UCSD-AML1 (cell line): ENCODE measurements at regions not wholly inside any gene's neighbourhood (a gene's known extent, or its start where the extent isn't known, plus 50 kb on each side); places are given as distances from the start of the nearest gene placed in this dataset.
"Not testable (repeated sequence)": the region's sequence is repeated elsewhere in the genome, so short reads cannot be mapped to it uniquely, and the experiment has no call there.

ENCODE experiments used
- DNase-seq: peaks from one replicate; lab custom pipeline; 2025; ENCODE audit not compliant: unreplicated experiment; lab: John Stamatoyannopoulos, UW

GRCh38 chr20:48492015-48492714 lies 335.6 kb downstream of the PREX1 start:
- no peak for DNase-seq

DNA sequence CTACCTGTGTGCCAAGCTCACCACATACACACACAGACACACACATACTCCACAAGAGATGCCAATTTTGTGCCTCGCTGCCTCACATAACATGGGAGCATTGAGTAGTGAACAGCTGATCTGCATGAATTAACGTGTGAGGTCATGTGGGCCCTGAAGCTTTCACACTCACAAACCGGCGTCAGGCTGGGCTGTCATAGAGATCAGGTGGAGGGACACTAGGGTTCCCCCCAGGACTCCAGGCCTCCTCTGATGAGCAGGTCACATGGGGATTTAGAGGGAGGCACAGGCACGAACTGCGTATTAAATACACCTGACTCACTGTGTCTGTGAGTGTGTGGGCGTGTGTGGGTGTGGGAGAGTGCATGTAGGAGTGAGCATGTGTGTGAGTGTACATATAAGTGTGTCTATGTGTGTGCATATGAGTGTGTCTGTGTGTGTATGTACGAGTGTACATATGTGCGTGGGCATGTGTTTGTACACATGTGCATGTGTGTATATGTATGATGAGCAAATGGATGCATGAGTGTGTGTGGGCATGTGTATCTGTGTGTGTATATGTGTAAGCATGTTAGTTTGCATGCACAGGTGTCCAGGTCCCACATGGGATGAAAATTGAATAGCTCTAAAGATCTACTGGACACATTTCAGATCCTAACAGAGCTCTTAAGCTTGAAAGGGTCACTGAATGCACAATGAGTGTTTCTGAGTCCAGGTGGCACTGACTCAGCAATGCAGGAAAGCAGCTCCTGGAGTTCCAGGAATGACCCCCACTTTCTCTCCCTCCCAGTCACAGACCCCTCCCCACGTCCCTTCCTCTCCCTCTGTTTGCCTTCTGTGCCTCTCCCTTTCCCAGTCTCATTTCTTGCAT lies 336.6 kb downstream of the PREX1 start:
- no peak for DNase-seq

DNA sequence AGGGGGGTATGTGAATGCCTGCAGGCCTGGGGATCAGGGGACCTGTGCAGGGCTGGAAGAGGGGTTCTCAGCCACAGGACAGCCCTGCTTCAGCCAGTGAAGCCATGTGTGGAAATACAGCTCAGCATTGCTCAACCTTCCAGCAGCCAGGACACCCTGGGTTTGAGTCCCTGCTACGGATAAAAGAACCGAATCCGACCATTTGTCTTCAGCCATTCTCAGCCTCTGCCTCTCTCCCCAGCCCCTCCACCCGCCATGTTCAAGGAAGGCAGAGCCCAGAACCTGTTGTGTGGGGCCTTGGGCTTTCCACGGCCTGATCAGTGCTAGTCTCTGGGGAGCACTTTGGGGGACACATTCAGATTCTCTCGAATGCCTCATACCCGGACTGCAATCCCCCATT lies 337.5 kb downstream of the PREX1 start:
- DNase-seq: not testable (repeated sequence)

DNA sequence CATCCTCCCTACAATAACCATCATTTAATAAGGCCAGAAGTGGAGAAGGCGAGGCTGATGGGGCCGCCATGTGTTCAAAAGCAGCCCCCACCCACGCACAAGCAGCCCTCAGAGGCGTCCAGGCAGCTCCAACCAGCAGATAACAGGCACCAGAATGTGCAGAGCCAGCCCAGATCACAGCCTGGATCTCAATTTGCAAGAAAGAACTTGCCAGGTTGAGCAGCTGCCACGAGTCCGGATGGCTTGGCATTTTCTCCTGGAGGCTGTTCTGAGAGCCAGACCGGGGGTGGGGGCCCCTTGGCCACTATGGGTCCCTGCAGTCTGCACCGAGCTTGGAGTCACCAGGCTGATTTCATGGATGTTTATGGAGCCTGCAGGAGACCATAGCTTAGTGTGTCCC lies 338.1 kb downstream of the PREX1 start:
- DNase-seq: no peak

DNA sequence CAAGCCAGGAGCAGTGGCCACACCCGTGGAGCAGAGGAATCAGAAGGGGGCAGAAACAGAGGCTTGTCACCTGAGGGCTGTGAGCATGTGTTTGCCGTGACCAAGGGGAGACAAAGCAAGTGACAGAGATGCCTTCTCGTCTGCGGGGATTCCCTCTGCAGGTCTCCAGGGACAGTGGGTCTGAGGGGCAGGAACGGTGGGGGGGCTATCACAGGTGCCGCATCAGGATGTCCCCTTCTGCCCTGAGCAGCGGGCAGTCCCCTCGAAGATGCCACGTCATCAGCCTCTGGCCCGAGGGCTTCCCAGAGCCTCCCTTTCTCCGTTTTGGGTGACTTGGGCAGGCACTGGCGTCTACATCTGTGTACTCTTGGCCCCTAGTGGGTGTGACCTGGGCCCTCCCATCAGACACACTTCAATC lies 338.7 kb downstream of the PREX1 start:
- no peak for DNase-seq

GRCh38 chr20:48488334-48489034 lies 339.3 kb downstream of the PREX1 start:
- DNase-seq: not testable (repeated sequence)

DNA sequence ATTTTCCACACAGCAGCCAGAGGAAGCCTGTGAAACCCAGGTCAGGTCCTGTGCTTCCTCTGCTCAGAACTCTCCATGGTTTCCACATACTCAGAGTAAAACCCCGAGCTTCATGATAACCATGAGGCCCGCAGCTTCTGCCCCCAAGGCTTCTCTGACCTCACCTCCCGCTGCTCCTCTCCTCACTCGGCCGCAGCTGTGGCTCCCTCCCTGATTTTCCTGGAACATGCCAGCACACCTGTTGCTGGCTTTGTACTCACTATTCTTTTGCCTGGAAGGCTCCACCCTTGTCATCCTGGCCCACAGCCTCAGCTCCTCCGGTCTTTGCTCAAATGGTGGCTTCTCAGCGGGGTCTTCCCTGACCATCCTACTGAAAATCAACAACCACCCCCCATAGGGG lies 341.7 kb downstream of the PREX1 start:
- no peak for DNase-seq

DNA sequence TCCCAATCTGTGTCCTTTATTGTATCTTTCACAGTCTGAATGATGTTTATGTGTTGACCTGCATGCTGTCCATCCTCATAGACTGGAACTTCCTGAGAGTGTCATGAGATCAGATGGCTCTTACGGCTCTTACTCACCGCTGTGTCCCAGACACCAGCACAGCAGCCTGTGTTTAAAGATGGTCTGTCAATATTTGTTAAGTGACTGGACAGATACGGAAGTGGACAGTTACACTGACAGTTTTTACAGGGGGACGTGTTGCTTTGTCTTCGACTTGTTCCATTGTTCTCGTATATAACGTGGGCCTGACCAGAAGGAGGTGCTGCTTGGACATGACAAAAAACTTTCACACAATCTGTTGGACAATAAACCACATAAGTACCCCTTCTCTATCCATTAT lies 342.6 kb downstream of the PREX1 start:
- not testable (repeated sequence) for DNase-seq

GRCh38 chr20:48483334-48484066 lies 344.3 kb downstream of the PREX1 start:
- no peak for DNase-seq

DNA sequence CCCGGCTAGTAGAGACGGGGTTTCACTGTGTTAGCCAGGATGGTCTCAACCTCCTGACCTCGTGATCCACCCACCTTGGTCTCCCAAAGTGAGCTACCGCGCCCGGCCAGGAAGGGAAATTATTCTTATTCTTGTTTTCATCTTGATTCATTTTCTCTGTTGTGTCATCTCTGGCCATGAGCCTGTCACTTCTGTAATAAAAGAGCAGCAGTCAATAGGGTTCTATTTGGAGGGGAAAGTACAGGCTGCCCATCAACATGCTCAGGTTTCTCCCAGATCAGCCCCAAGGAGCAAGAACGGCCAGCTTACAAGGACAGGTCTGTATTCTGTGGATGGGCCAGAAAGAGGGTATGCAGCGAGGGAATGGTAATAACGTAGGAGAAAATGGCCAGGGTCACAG lies 345.0 kb downstream of the PREX1 start:
- DNase-seq: no peak

GRCh38 chr20:48480216-48480772 lies 347.5 kb downstream of the PREX1 start:
- DNase-seq: no peak

DNA sequence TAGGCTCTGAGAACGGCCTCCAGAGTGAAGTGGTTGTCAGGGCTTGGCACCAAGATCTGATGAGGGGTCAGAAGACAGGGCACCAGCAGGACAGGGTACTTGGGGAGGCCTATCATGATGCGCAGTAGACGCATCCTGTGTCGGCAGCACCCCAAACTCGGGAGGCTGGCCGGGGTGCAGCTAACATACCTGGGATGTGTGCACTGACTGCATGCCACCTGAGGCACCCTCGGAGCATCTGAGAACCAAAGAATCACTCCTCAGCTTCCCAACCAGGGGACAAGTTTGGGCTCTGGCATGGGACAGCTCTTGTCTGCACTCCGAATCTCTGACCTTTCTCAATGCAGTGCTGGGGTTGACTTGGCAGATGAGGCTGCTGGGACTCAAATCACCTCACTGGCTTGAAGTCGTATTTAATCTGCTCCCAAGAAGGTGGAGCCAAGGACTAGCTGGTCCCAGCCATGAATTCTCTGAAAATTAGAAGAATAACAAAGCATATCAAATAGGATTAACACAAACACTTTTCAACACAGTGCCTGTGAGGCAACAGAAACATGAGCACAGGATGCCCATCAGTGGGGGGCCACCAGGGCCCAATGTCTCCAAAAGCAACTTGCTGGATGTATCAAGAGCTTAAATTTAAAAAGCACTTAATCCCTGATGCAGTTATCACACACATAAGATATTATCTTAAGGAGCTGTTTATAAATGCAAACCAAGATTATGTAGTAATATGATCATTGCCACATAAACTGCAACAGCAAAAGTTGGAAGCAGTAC lies 348.8 kb downstream of the PREX1 start:
- DNase-seq: no peak

DNA sequence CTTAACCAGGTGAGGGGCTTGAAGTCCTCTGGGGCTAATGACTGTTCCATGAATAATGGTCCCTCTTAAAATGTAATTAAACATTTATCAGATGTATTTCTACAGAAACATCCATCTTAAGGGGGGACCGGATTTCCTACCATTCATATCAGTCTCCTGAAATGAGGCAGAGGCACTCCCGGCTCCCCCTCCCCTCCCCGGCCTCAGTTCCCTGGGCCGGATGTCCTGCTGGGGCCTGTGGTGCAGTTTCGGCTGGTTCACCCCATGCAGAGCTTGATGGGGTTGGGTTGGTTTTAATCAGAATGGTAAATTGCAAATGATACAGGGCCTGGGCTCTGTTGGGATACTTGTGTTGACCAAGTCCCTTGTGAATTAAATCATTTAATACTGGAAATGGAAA lies 349.4 kb downstream of the PREX1 start:
- no peak for DNase-seq

- no peak for DNase-seq
Observed at GRCh38 chr20:48476854-48477253, 350.9 kb downstream of the PREX1 start.

GRCh38 chr20:48474022-48474421 lies 353.8 kb downstream of the PREX1 start:
- DNase-seq: no peak

DNA sequence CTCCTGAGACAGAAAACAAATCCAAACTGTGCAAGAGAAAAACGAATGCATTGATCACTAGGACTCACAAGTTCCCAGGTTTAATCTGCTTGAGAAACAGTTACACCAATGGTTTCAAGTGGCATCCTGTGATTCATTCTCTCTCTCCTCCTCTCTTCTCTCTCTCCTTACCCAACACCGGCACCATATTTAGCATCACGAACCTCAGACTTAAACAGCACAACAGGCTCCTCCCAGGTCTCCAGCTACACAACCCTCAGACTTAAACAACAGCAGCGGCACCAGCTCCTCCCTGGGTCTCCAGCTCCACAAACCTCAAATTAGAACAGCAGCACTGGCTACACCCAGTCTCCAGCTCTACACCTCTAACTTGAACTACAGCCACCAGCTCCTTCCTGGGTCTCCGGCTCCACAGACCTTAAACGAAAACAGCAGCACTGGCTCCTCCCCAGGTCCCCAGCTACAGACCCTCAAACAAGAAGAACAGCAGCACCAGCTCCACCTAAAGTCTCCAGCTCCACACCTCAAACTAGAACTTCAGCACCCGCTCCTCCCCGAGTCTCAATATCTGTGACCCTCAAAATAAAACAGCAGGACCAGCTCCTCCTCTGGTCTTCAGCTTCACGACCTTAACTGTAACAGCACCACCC lies 355.9 kb downstream of the PREX1 start:
- no peak for DNase-seq

GRCh38 chr20:48471176-48471575 lies 356.6 kb downstream of the PREX1 start:
- DNase-seq: no peak

- no peak for DNase-seq
Observed at GRCh38 chr20:48470141-48470540, 357.7 kb downstream of the PREX1 start.

DNA sequence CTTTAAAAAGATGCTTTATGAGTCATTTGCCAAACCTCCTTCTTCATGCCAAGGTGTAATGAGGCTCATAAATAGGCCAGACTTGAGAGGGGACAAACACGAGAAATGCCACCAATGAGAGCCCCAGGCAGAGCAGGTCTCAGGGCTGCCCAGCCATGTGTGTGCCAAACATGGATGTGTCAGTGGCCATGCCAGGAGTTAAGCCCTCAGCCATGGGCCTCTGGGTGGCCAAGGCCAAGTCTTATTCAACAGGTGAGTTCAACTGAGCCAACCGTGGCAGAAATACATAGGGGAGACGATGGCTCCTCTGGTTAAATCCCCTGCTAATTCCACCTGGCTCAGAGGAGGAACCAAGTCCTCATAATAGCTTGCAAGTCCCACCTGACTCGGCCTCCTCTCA lies 358.8 kb downstream of the PREX1 start:
- DNase-seq: no peak

DNA sequence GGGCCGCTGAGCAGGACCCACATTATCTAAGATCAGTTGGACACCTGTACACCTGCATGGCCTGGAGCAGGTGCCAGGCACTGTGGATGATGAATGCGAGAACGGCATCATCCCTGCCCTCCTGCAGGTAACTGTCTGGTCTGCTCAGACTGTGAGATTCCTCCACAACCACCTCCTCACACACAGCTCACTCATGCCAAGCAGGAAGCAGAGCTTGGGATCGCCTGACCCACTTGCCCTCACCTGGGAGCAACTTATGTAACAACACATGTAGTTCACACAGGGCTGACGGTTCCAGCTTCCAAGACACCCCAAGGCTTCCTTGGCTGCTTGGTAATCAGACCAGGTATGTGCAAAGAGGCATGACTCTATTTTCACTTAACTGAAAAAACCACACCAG lies 359.2 kb downstream of the PREX1 start:
- no peak for DNase-seq
